Suprapubic skin (tissue), 4 donors: ENCODE measurements at regions not wholly inside any gene's neighbourhood (a gene's known extent, or its start where the extent isn't known, plus 50 kb on each side); places are given as distances from the start of the nearest gene placed in this dataset.

Experiments used
- DNase-seq, 2 donors: peaks; one replicate each; pipeline ENCODE4 v3.0.0-alpha.2; 2019; ENCODE audit warnings: low spot score in 2 of 2
- H3K27ac ChIP-seq: fragments of 200-600 bp; sonication (generic); one replicate; pipeline ENCODE4 v1.5.1; 2019
- H3K27me3 ChIP-seq: fragments of 200-600 bp; sonication (generic); one replicate; pipeline ENCODE4 v1.5.1; 2019
- H3K36me3 ChIP-seq: fragments of 200-600 bp; sonication (generic); one replicate; pipeline ENCODE4 v1.5.1; 2019
- H3K4me1 ChIP-seq: fragments of 200-600 bp; sonication (generic); one replicate; pipeline ENCODE4 v1.5.1; 2019
- H3K4me3 ChIP-seq: fragments of 200-600 bp; sonication (generic); one replicate; pipeline ENCODE4 v1.5.1; 2019; ENCODE audit warnings: mild to moderate bottlenecking
- H3K9me3 ChIP-seq: fragments of 200-600 bp; sonication (generic); one replicate; pipeline ENCODE4 v1.5.1; 2019
- EP300 ChIP-seq: sonication (generic); formaldehyde crosslinking; IDR thresholded peaks from one replicate; pipeline ENCODE4 v1.6.1; 2017; ENCODE audit warnings: antibody characterized with exemption
- POLR2A ChIP-seq, 2 donors: fragments of 450-650 bp; IDR thresholded peaks; one replicate each; pipeline ENCODE4 v1.6.1; 2017; ENCODE audit warnings: antibody characterized with exemption in 2 of 2, mild to moderate bottlenecking in 2 of 2, moderate library complexity in 2 of 2
- POLR2AphosphoS5 ChIP-seq, 3 donors: sonication (generic); formaldehyde crosslinking; IDR thresholded peaks; one replicate each; pipeline ENCODE4 v1.6.1; 2017; ENCODE audit warnings: antibody characterized with exemption in 3 of 3
- WGBS: methylation state at CpG from one replicate; pipeline ENCODE4 v1.1.5; 2018; 5-methylcytosine and 5-hydroxymethylcytosine counted together
- TF ChIP-seq, protein P1 (sequence below), 2 donors: fragments of 200-600 bp in 1 of 2; fragments of 450-650 bp in 1 of 2; sonication (generic) in 1 of 2; IDR thresholded peaks; one replicate each; pipeline ENCODE4 v1.5.1; 2016 to 2019; ENCODE audit warnings: antibody characterized with exemption in 2 of 2, mild to moderate bottlenecking in 1 of 2, moderate library complexity in 1 of 2

DNA sequence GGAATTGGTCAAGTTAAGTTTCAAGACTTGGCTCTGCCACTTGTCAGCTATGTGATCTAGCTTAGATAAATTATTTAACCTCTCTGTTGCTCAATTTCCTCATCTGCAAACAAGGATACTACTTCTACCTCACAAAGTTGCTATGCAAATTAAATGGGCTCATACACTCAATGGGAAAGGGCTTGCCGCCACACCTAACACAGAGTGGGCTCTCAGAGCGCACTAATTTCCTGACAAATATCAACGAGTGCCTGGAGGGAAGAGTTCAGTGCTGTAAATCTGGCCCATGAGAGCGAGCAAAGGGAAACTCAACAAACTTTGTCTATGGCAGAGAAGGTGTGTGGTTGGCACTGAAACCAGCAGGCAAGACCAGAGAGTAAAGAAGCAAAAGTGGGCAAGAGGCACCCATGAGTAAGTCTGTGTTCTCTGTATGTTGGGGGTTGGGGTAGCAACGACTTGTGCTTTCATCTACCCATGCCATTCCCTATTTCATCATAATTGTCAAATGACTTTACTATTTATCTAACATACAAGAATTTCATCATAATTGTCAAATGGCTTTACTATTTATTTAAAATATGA is 60.7 kb upstream of the PHF21A start:
- 87% methylated on average over 5 of the region's 5 CpGs for WGBS
- no peak for DNase-seq
- TF ChIP-seq POLR2A (IDR thresholded peaks at IDR 0.05) = no peak
- TF ChIP-seq, protein P1, sequence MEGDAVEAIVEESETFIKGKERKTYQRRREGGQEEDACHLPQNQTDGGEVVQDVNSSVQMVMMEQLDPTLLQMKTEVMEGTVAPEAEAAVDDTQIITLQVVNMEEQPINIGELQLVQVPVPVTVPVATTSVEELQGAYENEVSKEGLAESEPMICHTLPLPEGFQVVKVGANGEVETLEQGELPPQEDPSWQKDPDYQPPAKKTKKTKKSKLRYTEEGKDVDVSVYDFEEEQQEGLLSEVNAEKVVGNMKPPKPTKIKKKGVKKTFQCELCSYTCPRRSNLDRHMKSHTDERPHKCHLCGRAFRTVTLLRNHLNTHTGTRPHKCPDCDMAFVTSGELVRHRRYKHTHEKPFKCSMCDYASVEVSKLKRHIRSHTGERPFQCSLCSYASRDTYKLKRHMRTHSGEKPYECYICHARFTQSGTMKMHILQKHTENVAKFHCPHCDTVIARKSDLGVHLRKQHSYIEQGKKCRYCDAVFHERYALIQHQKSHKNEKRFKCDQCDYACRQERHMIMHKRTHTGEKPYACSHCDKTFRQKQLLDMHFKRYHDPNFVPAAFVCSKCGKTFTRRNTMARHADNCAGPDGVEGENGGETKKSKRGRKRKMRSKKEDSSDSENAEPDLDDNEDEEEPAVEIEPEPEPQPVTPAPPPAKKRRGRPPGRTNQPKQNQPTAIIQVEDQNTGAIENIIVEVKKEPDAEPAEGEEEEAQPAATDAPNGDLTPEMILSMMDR (IDR thresholded peaks at IDR 0.05) = no peak
- TF ChIP-seq POLR2AphosphoS5 (IDR thresholded peaks at IDR 0.05) = no peak
- no peak for TF ChIP-seq EP300
- Histone ChIP-seq H3K27ac (no peak overlapping the region), H3K4me3 (no peak overlapping the region), H3K36me3 (no peaks in the 10 kb centered on the region), H3K4me1 (no peaks in the 10 kb centered on the region), H3K27me3 (no peaks in the 10 kb centered on the region), H3K9me3 (no peaks in the 10 kb centered on the region)

DNA sequence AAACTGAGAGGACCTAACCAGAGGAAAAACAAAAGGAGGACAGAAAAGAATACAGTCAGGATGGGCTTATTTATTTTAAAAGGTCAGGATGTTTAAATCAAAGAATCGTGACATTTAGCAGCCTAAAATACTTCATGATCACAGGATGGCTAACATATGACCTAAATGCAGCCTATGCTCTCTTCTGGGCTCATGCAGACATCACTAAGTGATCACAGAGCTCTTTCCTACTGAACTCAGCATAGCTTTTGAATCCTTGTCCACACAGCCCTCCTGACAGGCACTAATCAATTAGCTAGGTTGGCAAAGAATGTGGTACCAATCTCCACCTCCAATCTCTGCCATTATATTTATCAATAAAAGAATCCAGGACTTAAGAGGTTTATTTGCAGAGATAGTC is 60.1 kb upstream of the PHF21A start:
- TF ChIP-seq POLR2AphosphoS5 (IDR thresholded peaks at IDR 0.05) = no peak
- TF ChIP-seq EP300 = no peak
- TF ChIP-seq POLR2A (IDR thresholded peaks at IDR 0.05) = no peak
- TF ChIP-seq, protein P1 (IDR thresholded peaks at IDR 0.05) = no peak
- Histone ChIP-seq H3K4me1 (no peaks in the 10 kb centered on the region), H3K4me3 (no peak overlapping the region), H3K27ac (no peak overlapping the region), H3K27me3 (no peaks in the 10 kb centered on the region), H3K36me3 (no peaks in the 10 kb centered on the region), H3K9me3 (no peaks in the 10 kb centered on the region)
- 75% methylated on average over 1 of the region's 1 CpG for WGBS
- DNase-seq = no peak

DNA sequence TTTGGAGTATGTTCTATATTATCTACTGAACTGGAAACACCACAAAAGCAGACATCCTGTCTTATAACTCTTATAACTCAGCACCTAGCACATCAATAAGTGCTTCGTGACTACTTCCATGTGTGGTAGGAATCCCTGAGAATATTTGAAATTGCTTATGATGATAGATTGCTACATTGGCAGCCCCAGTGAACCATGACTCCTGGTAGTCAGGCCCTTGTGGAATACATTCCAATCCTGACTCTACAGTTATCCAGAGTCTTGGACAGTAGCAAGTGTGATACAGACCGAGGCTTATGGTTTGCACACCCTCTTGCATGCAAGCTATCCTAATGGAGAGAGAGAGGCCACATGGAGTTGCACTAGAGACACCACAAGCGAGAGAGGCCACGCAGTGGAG is 59.5 kb upstream of the PHF21A start:
- H3K4me3 ChIP-seq = no peak overlapping the region
- no peaks in the 10 kb centered on the region for H3K36me3 ChIP-seq
- H3K27me3 ChIP-seq = no peaks in the 10 kb centered on the region
- 79% methylated on average over 4 of the region's 4 CpGs for WGBS
- no peaks in the 10 kb centered on the region for H3K9me3 ChIP-seq
- no peak overlapping the region for H3K27ac ChIP-seq
- no peaks in the 10 kb centered on the region for H3K4me1 ChIP-seq
- TF ChIP-seq, protein P1 (IDR thresholded peaks at IDR 0.05) = no peak
- TF ChIP-seq EP300 (no peak), POLR2AphosphoS5 (IDR thresholded peaks at IDR 0.05) (no peak), POLR2A (IDR thresholded peaks at IDR 0.05) (no peak)
- no peak for DNase-seq

DNA sequence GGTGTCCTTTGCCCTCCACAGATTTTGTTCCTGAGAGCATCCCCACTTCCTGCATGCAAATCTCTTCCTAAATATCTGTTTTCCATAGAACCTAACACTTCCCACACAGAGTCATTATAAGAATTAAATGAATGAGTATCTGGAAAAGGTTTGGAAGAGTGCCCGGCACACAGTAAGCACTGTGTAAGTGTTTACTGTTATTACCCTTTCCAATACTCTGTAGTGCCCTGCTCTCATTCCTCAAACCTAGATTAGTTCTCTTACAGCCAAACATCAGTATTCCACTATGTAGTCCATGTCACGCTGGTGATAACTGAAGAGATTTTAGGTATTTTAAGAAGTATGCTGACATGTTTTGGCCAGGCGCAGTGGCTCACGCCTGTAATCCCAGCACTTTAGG is 57.3 kb upstream of the PHF21A start:
- Histone ChIP-seq H3K27me3 (no peaks in the 10 kb centered on the region), H3K4me3 (no peak overlapping the region), H3K4me1 (no peaks in the 10 kb centered on the region), H3K27ac (no peak overlapping the region), H3K36me3 (no peaks in the 10 kb centered on the region), H3K9me3 (no peaks in the 10 kb centered on the region)
- TF ChIP-seq POLR2AphosphoS5 (IDR thresholded peaks at IDR 0.05) = no peak
- TF ChIP-seq, protein P1 (IDR thresholded peaks at IDR 0.05) = no peak
- TF ChIP-seq POLR2A (IDR thresholded peaks at IDR 0.05) = no peak
- no peak for TF ChIP-seq EP300
- 83% methylated on average over 4 of the region's 4 CpGs for WGBS
- no peak for DNase-seq

DNA sequence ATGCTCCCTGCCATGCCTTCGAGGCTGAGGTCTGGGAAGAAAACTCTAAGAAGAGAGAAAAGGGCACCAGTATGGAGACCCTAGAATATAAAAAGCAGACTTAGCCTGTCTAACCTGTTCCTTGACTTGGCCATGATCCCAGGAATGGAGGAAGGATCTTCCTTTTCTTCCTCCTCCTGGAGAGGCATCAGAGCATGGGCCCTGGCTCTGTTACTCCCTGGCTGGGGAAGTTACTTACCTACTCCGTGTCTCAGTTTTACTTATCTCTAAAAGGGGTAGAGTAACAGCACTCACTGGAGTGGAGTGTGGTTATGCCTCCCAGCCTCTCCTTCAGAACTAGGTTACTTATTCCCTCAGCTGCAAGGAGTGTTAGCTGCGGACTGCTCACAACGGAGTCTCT is 55.2 kb upstream of the PHF21A start:
- TF ChIP-seq EP300 (no peak), POLR2A (IDR thresholded peaks at IDR 0.05) (no peak), POLR2AphosphoS5 (IDR thresholded peaks at IDR 0.05) (no peak)
- TF ChIP-seq, protein P1 (IDR thresholded peaks at IDR 0.05) = no peak
- Histone ChIP-seq H3K36me3 (no peaks in the 10 kb centered on the region), H3K9me3 (no peaks in the 10 kb centered on the region), H3K4me3 (no peak overlapping the region), H3K27me3 (no peaks in the 10 kb centered on the region), H3K4me1 (no peaks in the 10 kb centered on the region), H3K27ac (no peak overlapping the region)
- no peak for DNase-seq
- 70% methylated on average over 4 of the region's 4 CpGs for WGBS
